Hematopoietic multipotent progenitor cell treated with erythropoietin and hydrocortisone succinate and interleukin-3 and kit ligand, for 8 days (in vitro differentiated cells): ENCODE measurements at regions not wholly inside any gene's neighbourhood (a gene's known extent, or its start where the extent isn't known, plus 50 kb on each side); places are given as distances from the start of the nearest gene placed in this dataset.

Experiments
- DNase-seq: peaks from one replicate; pipeline ENCODE4 v3.0.0-alpha.2; 2015

DNA sequence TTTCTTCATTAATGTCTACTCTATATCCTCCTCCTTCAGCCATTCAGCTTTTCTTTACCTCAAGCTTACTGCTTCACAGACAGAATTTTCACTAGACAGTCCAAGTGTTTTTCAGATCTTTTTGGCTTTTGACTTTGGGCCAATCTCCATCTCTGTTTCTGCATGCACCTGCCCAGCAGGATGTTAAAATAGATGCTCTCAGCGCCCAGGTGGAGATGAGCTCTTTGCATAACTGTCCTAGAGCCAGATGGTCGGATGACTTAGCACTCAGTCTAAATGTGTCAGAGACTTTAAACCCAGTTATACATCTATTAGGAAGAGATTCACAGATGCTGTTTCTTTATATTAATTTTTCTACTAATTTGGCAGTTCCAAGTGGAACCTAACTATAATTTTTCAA, 80.3 kb upstream of the SSTR1 start:
- DNase-seq, result no peak

DNA sequence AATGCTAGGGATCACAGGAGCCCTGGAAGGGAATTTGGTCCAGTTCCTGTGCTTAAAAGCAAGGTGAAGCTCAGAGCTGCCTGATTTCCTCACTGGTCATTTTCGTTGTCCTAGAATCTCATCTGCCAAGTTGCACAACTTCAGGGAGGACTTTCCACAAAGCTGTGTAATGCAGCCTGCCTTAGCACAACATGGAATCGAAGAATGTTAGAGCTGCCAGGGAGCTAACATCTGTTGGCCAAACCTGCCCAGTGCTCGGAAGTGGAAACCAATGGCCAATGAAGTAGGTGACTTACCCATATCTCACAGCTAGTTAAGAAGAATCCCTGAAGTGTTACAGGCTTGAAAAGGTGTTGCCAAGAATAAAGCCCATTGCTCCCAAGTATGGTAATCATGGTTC, 79.9 kb upstream of the SSTR1 start:
- no peak for DNase-seq

DNA sequence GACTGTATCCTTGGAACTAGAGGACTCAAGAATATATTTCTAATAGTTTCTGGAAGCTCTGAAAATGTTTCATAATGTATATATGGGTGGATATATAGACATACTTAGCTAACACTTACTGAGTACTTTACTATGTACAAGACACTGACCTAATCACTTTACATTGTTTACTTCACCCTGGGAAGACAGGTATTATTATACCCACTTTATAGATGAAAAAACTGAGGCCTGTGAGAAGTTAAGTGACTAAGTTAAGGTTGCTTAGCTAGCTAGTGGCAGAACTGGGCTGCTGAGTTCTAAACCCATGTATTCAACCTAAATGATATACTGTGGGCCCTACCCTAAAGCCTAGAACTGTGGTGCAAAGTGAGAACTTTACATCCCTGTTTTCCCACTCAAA, 79.1 kb upstream of the SSTR1 start:
- no peak for DNase-seq

DNA sequence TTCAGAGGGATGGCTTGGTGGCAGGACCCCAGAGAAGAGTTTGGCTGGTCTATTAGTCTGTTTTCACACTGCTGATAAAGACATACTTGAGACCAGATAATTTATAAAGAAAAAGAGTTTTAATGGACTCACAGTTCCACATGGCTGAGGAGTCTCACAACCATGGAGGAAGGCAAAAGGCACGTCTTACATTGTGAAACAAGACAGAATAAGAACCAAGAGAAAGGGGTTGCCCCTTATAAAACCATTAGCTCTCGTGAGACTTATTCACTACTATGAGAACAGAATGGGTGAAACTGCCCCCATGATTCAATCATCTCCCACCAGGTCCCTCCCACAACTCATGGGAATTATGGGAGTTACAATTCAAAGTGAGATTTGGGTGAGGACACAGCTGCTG, 78.5 kb upstream of the SSTR1 start:
- no peak for DNase-seq

DNA sequence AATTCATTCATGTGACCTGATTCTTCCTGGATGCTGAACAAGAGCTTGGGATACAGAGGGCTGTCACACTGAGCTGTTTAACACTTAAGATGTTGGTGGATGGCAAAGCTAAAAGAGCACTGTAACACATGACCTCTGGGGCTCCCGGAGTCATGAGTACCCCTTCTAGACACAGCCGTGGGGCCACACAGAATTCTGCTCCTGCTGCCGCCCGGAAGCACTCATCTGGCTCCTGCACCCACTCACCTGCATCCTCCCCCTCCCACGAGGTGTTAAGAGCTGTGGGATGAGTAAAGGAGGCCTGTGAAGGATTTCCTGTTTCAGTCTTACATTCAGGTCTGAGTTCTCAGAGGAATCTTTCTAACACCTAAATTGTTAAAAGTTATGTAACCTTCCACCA, 78.0 kb upstream of the SSTR1 start:
- DNase-seq, result no peak

DNA sequence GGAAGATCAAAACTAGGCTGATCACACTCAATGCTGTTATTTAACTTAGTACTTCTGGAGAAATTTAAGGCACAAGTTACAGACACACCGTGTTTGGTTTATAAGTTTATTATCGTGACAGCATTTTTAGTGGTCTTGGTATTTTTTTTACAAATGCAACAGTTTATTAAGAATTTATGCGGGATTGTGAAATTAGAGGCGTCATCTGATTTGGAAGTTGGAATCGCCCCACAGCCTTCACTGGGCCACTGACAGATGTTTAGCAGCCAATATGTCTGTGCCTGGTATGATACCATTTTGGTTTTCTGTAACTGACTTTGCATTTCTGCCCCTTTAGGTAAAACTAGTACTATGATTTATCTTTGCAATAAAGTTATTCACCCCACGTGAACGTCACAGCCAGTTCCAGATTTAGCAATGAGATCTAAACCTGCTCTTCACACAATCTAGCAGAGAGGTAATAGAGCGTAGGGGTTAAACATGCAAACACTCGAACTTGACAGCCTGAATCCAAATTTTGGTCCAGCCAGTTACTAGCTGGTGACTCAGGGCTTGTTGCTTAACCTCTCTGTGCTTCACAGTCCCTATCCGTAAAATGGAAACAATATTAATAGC, 73.2 kb upstream of the SSTR1 start:
- DNase-seq, result no peak

DNA sequence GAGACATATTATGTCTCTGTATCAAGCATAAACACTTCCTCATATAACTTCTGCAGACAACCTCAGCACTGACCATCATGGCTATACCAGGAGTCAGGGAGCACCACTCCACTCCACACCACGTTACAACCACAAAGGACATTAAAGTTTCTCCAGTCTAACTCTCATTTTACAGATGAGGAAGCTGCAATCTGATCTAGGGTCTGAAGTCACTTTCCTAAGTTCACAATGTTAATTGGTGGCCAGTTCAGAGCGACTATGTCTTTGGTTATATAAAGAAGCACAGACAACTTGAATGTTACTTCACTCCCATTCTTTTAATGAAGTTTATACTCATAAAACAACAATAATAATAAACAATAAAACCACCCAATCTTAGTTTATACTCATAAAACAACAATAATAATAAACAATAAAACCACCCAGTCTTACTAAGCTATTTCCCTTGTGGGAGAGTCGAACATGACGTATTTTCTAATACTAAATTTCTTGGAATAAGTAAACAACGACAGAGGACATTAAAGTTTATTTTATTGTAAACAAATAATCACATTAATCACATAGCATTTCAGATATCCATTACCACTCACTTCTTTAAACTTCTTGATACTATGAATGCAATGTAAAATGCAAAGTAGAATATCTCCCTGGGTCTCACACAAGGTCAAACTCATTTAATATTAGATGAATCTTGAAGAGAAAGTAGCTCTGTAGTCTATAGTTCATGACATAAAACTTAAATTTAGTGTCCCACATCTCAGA, 72.4 kb upstream of the SSTR1 start:
- no peak for DNase-seq

DNA sequence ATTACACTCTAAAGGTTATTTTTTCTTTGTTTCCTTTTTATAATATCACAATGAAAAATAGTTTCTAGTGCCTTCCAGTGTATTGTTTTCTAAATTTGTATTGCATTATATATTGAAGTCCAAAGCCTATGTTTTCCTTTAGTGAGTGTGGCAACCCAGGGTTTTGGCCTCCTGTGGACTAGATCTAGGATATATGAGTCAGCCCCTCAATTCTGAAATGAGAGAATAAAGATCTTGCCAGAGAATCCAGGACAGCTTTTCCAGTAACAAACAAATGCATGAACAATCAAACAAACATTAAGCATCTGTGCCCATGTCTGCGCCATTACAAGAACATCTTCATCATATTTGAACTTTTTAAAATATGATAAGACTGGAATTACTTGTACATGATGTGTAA, 70.7 kb upstream of the SSTR1 start:
- no peak for DNase-seq

DNA sequence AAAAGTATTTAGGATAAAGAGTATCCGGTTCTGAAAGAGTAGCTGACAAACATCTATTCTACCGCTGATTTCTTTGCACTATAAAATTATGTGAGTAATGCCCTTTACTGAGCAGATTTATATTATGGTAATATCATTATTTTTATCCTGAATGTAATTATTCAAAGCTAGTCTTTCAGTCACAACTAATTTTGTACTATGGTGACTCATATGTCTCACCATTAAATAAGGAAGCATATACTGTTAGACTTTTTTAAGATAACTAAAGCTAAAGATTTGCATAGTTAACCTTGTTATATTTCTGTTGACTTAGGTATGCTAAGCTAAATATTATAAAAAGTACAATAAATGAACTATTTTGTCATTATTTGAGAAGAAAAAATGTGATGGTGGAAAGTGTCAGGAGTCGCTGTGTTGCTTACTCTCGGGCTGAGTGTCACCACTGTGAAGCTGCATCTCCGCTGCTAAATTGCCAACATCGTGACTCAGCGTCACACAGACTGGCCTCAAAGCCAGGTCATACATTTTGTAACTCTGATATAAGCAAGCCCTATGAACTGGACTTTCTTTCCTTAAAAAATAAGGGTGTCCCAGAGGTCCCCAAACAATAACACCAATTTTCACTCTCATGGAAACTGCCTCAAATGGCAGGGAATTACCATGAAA, 69.1 kb upstream of the SSTR1 start:
- no peak for DNase-seq

DNA sequence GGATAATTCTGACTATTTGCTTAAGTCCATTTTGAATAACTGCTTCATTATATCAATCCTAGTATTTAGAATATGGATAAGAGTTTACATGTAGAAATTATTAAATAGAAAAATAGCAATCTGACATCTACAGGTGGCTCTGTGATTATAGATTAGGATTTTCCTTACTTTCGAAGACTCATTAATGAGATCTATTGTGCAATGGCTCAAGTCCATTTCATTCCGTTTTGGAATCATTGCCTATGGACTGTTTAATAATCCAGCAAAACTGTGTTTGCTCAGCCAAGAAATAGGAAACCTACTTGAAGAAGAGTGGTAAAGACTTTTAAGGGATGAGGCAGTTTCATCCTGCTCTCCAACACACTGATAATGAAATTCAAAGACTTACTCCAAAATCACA, 67.8 kb upstream of the SSTR1 start:
- no peak for DNase-seq

DNA sequence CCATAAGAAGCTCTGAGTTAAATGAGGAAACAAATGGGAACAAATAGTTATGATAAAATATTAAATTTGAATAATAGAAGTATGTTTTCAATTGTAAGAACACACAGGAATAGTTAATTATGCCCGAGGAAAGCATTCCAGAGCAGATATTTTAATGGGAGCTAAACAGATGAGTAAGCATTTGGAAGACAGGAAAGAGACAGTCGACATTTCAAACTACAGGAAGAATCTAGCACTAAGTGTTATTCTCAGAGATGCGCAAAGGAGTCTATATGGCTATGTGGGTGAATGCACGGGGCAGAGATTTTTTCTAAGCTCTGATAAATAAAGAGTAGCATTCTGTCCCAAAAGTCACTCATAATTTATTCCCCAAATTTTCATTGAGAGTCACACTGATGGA, 64.5 kb upstream of the SSTR1 start:
- no peak for DNase-seq

DNA sequence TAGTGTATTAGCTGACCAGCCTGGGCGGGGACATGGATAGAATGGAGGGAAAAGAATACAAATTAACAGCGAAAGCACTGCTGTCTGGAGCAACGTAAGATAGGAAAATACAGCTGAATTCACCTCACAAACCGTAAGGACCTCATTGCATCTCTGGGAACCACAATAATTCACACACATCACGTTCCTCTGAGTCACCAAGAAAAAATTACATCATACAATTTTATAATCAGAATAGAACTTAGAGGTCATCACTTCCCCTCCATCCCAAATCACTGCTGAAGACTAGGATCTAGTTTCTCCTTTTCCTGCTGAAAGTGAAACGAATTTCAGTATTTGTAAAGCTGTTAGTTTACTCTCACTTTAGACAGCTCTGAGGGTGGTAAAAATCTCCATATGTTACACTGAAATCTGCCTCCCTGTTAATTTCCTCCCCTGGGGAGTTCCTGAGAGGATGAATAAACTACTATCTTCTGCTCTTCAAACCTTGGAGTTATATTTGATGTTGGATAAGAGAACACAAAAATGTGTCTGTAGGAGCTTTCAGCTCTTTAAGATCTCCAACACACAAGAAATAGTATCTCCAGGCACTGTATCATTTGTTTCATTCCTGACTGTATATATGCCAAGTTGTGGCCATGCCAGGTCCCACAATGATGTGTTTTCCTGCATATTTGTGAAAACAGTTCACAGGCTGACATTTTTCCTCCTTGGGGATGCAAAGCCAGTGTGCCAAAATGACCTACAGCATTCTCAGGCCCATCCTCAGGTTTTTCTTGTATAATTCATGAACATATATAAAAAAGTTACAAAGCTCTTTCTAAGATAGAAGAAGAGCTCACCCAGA, 63.8 kb upstream of the SSTR1 start:
- no peak for DNase-seq

DNA sequence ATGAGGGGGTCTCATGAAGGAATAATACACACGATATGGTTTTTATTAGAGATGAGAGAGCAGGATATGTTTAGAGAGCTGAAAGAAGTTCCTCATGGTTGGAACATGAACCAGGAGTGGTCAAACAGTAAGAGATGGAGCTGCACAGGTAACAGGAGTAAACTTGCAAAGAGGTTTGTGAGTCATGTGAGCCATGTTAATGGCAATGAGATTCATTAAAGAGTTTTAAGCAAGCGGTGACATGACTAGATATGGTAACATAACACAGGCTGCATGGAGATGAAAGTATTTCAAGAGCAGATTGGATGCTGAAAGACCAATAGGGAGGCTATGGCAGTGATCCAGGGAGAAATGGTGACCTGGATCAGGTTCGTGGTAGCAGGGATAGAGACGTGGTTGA, 62.6 kb upstream of the SSTR1 start:
- no peak for DNase-seq

DNA sequence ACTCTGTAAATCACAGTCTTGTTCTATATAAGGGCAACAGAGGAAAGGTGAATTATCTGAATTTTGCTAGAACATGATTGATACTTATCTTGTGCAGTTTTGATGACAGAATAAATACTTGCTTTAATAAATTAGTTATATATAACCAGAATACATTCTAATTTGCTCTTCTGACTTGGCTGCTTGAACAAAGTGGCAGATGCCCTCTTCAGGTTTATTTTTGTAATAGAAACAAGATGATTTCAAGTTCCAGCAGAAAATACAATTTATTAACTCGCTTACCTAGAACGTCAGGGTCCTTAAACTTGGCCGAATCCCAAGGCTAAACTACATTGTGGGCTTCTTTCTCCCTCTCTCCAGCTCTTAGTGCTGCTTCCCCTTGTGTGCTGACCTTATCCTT, 57.6 kb upstream of the SSTR1 start:
- no peak for DNase-seq
